ENCODE measurements at regions not wholly inside any gene's neighbourhood (a gene's known extent, or its start where the extent isn't known, plus 50 kb on each side); places are given as distances from the start of the nearest gene placed in this dataset.

GRCh38 chr9:129453734-129454133 is 167.2 kb downstream of the C9orf50 start:
- TF ChIP-seq, protein P1, sequence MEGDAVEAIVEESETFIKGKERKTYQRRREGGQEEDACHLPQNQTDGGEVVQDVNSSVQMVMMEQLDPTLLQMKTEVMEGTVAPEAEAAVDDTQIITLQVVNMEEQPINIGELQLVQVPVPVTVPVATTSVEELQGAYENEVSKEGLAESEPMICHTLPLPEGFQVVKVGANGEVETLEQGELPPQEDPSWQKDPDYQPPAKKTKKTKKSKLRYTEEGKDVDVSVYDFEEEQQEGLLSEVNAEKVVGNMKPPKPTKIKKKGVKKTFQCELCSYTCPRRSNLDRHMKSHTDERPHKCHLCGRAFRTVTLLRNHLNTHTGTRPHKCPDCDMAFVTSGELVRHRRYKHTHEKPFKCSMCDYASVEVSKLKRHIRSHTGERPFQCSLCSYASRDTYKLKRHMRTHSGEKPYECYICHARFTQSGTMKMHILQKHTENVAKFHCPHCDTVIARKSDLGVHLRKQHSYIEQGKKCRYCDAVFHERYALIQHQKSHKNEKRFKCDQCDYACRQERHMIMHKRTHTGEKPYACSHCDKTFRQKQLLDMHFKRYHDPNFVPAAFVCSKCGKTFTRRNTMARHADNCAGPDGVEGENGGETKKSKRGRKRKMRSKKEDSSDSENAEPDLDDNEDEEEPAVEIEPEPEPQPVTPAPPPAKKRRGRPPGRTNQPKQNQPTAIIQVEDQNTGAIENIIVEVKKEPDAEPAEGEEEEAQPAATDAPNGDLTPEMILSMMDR (IDR thresholded peaks at IDR 0.05), result no peak
- TF ChIP-seq POLR2AphosphoS5 (IDR thresholded peaks at IDR 0.05), result no peak
- no peak for TF ChIP-seq POLR2A (IDR thresholded peaks at IDR 0.05; ENCODE audit: low read depth)
- TF ChIP-seq EP300 (IDR thresholded peaks at IDR 0.05), result no peak

All from esophagus muscularis mucosa (tissue), 4 donors.